Gastroesophageal sphincter (tissue), 3 donors: ENCODE measurements at regions not wholly inside any gene's neighbourhood (a gene's known extent, or its start where the extent isn't known, plus 50 kb on each side); places are given as distances from the start of the nearest gene placed in this dataset.

Source experiments
- CTCF ChIP-seq, 4 experiments: fragments of 200-600 bp in 2 of 4; fragments of 450-650 bp in 2 of 4; sonication (generic) in 1 of 4; IDR thresholded peaks; one replicate each; pipeline ENCODE4 v1.5.1; 2017 to 2019; ENCODE audit warnings: antibody characterized with exemption in 4 of 4, mild to moderate bottlenecking in 2 of 4, moderate library complexity in 2 of 4
- POLR2A ChIP-seq, 2 donors: fragments of 450-650 bp; IDR thresholded peaks; one replicate each; pipeline ENCODE4 v1.6.1; 2017; ENCODE audit warnings: antibody characterized with exemption in 2 of 2, mild to moderate bottlenecking in 2 of 2, moderate library complexity in 1 of 2
- POLR2AphosphoS5 ChIP-seq: sonication (generic); formaldehyde crosslinking; IDR thresholded peaks from one replicate; pipeline ENCODE4 v1.6.1; 2017; ENCODE audit warnings: antibody characterized with exemption

- TF ChIP-seq POLR2AphosphoS5: no peak
- no peak for TF ChIP-seq CTCF (IDR thresholded peaks at IDR 0.05)
- TF ChIP-seq POLR2A (IDR thresholded peaks at IDR 0.05): no peak
Measured at GRCh38 chr1:199956005-199956404, 71.5 kb upstream of the NR5A2 start.
